ENCODE measurements at regions not wholly inside any gene's neighbourhood (a gene's known extent, or its start where the extent isn't known, plus 50 kb on each side); places are given as distances from the start of the nearest gene placed in this dataset.

DNA sequence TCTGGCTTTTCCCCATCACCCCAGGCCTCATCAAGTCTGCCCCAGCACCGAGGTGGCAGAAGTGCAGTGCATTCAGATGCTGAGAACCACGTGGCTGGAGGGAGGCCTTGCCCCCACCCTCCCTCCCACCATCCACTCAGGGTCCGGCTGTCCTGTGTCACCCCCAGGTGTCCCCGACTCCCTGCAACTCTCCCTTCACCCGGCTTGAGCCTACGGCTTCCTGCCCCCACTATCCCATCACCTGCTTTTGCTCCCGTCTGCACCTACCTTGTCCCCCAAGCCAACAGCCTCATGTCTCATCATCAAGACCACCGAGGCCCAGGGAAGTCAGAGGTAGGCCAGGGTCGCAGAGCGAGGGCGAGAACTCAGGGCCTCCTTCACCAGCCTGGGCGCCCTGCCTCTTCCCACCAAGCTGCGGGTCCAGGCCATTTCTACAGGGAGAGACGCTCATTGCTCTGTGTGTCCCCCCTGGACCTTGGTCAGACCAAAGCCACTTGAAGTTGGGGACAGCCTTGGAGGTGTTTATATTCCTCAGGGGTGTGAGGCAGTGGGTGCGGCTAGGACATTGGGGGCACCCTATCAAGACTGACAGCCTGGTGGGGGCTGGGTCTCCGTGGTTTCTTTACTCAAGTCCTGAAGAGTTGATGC lies 66.2 kb upstream of the CCND1 start:
- TF ChIP-seq, protein P1, sequence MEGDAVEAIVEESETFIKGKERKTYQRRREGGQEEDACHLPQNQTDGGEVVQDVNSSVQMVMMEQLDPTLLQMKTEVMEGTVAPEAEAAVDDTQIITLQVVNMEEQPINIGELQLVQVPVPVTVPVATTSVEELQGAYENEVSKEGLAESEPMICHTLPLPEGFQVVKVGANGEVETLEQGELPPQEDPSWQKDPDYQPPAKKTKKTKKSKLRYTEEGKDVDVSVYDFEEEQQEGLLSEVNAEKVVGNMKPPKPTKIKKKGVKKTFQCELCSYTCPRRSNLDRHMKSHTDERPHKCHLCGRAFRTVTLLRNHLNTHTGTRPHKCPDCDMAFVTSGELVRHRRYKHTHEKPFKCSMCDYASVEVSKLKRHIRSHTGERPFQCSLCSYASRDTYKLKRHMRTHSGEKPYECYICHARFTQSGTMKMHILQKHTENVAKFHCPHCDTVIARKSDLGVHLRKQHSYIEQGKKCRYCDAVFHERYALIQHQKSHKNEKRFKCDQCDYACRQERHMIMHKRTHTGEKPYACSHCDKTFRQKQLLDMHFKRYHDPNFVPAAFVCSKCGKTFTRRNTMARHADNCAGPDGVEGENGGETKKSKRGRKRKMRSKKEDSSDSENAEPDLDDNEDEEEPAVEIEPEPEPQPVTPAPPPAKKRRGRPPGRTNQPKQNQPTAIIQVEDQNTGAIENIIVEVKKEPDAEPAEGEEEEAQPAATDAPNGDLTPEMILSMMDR (IDR thresholded peaks at IDR 0.05): no peak
- no peak for TF ChIP-seq ZFX (IDR thresholded peaks at IDR 0.05; ENCODE audit: borderline replicate concordance)
